Transverse colon (tissue), 3 donors: ENCODE measurements at regions not wholly inside any gene's neighbourhood (a gene's known extent, or its start where the extent isn't known, plus 50 kb on each side); places are given as distances from the start of the nearest gene placed in this dataset.

Experiments
- POLR2A ChIP-seq: fragments of 450-650 bp; IDR thresholded peaks from one replicate; pipeline ENCODE4 v1.6.1; 2016; ENCODE audit warnings: antibody characterized with exemption, mild to moderate bottlenecking, moderate library complexity
- TF ChIP-seq, protein P1 (sequence below), 5 experiments: fragments of 200-600 bp in 3 of 5; fragments of 450-650 bp in 2 of 5; sonication (generic) in 3 of 5; IDR thresholded peaks; 1 replicate in 2 of 5; 2 replicates in 3 of 5; pipeline ENCODE4 v1.5.1; 2016 to 2017; ENCODE audit warnings: antibody characterized with exemption in 5 of 5, inconsistent platforms in 3 of 5, mild to moderate bottlenecking in 2 of 5, moderate library complexity in 1 of 5

DNA sequence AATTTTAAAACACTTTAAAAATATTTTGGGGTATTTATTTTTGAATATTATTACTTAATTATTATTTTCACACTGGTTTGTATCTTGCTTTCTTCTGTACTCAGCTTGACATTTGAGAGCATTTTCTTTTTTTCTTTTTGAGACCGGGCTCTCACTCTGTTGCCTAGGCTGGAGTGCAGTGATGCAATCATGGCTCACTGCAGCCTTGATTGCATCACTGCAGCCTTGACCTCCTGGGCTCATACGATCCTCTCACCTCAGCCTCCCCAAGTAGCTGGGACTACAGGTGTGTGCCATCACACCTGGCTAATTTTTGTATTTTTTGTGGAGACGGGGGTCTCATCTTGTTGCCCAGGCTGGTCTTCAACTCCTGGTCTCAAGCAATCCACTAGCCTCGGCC is 79.9 kb upstream of the DLX2 start:
- TF ChIP-seq POLR2A, result no peak
- TF ChIP-seq, protein P1, sequence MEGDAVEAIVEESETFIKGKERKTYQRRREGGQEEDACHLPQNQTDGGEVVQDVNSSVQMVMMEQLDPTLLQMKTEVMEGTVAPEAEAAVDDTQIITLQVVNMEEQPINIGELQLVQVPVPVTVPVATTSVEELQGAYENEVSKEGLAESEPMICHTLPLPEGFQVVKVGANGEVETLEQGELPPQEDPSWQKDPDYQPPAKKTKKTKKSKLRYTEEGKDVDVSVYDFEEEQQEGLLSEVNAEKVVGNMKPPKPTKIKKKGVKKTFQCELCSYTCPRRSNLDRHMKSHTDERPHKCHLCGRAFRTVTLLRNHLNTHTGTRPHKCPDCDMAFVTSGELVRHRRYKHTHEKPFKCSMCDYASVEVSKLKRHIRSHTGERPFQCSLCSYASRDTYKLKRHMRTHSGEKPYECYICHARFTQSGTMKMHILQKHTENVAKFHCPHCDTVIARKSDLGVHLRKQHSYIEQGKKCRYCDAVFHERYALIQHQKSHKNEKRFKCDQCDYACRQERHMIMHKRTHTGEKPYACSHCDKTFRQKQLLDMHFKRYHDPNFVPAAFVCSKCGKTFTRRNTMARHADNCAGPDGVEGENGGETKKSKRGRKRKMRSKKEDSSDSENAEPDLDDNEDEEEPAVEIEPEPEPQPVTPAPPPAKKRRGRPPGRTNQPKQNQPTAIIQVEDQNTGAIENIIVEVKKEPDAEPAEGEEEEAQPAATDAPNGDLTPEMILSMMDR (IDR thresholded peaks at IDR 0.05), result no peak
